Stimulated activated naive CD8-positive, alpha-beta T cell treated with anti-CD3 and anti-CD28 coated beads, Interleukin-15, Interleukin-2, amounts not matched to agents 100 ng/mL and 50 ng/mL, for 24 hours (primary cell): ENCODE measurements at regions not wholly inside any gene's neighbourhood (a gene's known extent, or its start where the extent isn't known, plus 50 kb on each side); places are given as distances from the start of the nearest gene placed in this dataset.
"Not testable (repeated sequence)": the region's sequence is repeated elsewhere in the genome, so short reads cannot be mapped to it uniquely, and the experiment has no call there.

Source experiments
- H3K27ac Mint-ChIP-seq: one replicate; pipeline ENCODE4 v1.8.0; 2021; ENCODE audit warnings: mild to moderate bottlenecking, mixed read lengths
- H3K27me3 Mint-ChIP-seq: one replicate; pipeline ENCODE4 v1.8.0; 2021; ENCODE audit warnings: mixed read lengths
- H3K36me3 Mint-ChIP-seq: one replicate; pipeline ENCODE4 v1.8.0; 2021; ENCODE audit warnings: low read depth, mixed read lengths
- H3K4me1 Mint-ChIP-seq: one replicate; pipeline ENCODE4 v1.8.0; 2021; ENCODE audit warnings: low read depth, mixed read lengths
- H3K4me3 Mint-ChIP-seq: one replicate; pipeline ENCODE4 v1.8.0; 2021; ENCODE audit warnings: mild to moderate bottlenecking, mixed read lengths
- H3K9me3 Mint-ChIP-seq: one replicate; pipeline ENCODE4 v1.8.0; 2021; ENCODE audit warnings: mixed read lengths

GRCh38 chrX:7993873-7994272, 66.7 kb upstream of the PNPLA4 start:
- Mint-ChIP-seq H3K27ac (no peak overlapping the region), H3K9me3 (no peaks in the 10 kb centered on the region)

GRCh38 chrX:7988013-7988759, 61.0 kb upstream of the PNPLA4 start:
- not testable (repeated sequence) for H3K4me3 Mint-ChIP-seq, H3K27me3 Mint-ChIP-seq, H3K4me1 Mint-ChIP-seq, H3K9me3 Mint-ChIP-seq, H3K27ac Mint-ChIP-seq, H3K36me3 Mint-ChIP-seq

More at GRCh38 chrX:7993873-7994272, 66.7 kb upstream of the PNPLA4 start:
- Mint-ChIP-seq H3K27me3 (no peaks in the 10 kb centered on the region), H3K36me3 (no peaks in the 10 kb centered on the region), H3K4me1 (no peaks in the 10 kb centered on the region), H3K4me3 (no peak overlapping the region)

- Mint-ChIP-seq H3K27me3 (no peaks in the 10 kb centered on the region), H3K36me3 (no peaks in the 10 kb centered on the region), H3K4me1 (no peaks in the 10 kb centered on the region)
Observed at GRCh38 chrX:7987160-7988012, 60.2 kb upstream of the PNPLA4 start.

GRCh38 chrX:7986738-7987137, 59.5 kb upstream of the PNPLA4 start:
- not testable (repeated sequence) for H3K4me3 Mint-ChIP-seq, H3K36me3 Mint-ChIP-seq, H3K27me3 Mint-ChIP-seq, H3K27ac Mint-ChIP-seq, H3K9me3 Mint-ChIP-seq, H3K4me1 Mint-ChIP-seq

More at GRCh38 chrX:7987160-7988012, 60.2 kb upstream of the PNPLA4 start:
- H3K27ac Mint-ChIP-seq = no peak overlapping the region
- no peak overlapping the region for H3K4me3 Mint-ChIP-seq
- no peaks in the 10 kb centered on the region for H3K9me3 Mint-ChIP-seq

GRCh38 chrX:7985568-7985967, 58.4 kb upstream of the PNPLA4 start:
- Mint-ChIP-seq H3K9me3 (no peaks in the 10 kb centered on the region), H3K4me3 (no peak overlapping the region), H3K27me3 (no peaks in the 10 kb centered on the region), H3K27ac (no peak overlapping the region), H3K4me1 (no peaks in the 10 kb centered on the region), H3K36me3 (no peaks in the 10 kb centered on the region)

GRCh38 chrX:7983581-7983980, 56.4 kb upstream of the PNPLA4 start:
- Mint-ChIP-seq H3K27me3 (no peaks in the 10 kb centered on the region), H3K9me3 (no peaks in the 10 kb centered on the region), H3K4me1 (no peaks in the 10 kb centered on the region), H3K36me3 (no peaks in the 10 kb centered on the region), H3K27ac (no peak overlapping the region), H3K4me3 (no peak overlapping the region)
